HEK293 (cell line): ENCODE measurements at regions not wholly inside any gene's neighbourhood (a gene's known extent, or its start where the extent isn't known, plus 50 kb on each side); places are given as distances from the start of the nearest gene placed in this dataset.

Experiments
- CTCF ChIA-PET: fragments of 350-600 bp; formaldehyde crosslinking; extraction: SDS; loops from one replicate; lab custom pipeline; 2021; ENCODE audit warnings: antibody characterized with exemption; lab: Yijun Ruan, JAX
- POLR2A ChIA-PET: fragments of 300-600 bp; formaldehyde crosslinking; extraction: SDS; loops from one replicate; lab custom pipeline; 2020; ENCODE audit warnings: antibody characterized with exemption, inconsistent platforms; lab: Yijun Ruan, JAX
- H3K27ac ChIP-seq: fragments of 200-500 bp; sonication (Bioruptor generic); 2 replicates; pipeline ENCODE4 v1.5.1; 2014; ENCODE audit warnings: low read depth, low read length, control low read depth, inconsistent platforms; ENCODE audit errors: extremely low read depth
- H3K36me3 ChIP-seq, 2 experiments: fragments of 200-500 bp in 1 of 2; sonication (Bioruptor generic) in 1 of 2; 1 replicate in 1 of 2; 2 replicates in 1 of 2; pipeline ENCODE4 v1.5.1; 2014 to 2017; ENCODE audit warnings: inconsistent platforms in 2 of 2, low read length in 2 of 2; ENCODE audit not compliant: control insufficient read depth in 2 of 2, insufficient read depth in 1 of 2
- H3K4me1 ChIP-seq: fragments of 200-500 bp; sonication (Bioruptor generic); 2 replicates; pipeline ENCODE4 v1.5.1; 2014; ENCODE audit warnings: mild to moderate bottlenecking, low read length, inconsistent platforms; ENCODE audit not compliant: control insufficient read depth, insufficient read depth
- H3K4me3 ChIP-seq: 2 replicates; pipeline ENCODE4 v1.5.1; 2011; ENCODE audit warnings: low read depth, mild to moderate bottlenecking, control low read depth, low read length, moderate library complexity
- H3K9me3 ChIP-seq: fragments of 200-500 bp; sonication (Bioruptor generic); 2 replicates; pipeline ENCODE4 v1.5.1; 2014; ENCODE audit warnings: low read depth, low read length, inconsistent platforms; ENCODE audit not compliant: control insufficient read depth, insufficient read depth
- PRDM10 ChIP-seq: fragments of 450-650 bp; formaldehyde crosslinking; IDR thresholded peaks from 2 replicates; pipeline ENCODE4 v1.5.1; 2016; ENCODE audit warnings: missing biosample characterization, missing genetic modification characterization
- ZBTB1 ChIP-seq: fragments of 450-650 bp; formaldehyde crosslinking; IDR thresholded peaks from 2 replicates; pipeline ENCODE4 v1.5.1; 2016; ENCODE audit warnings: missing biosample characterization, missing genetic modification characterization
- ZNF146 ChIP-seq: fragments of 450-650 bp; formaldehyde crosslinking; IDR thresholded peaks from 2 replicates; pipeline ENCODE4 v1.5.1; 2016; ENCODE audit warnings: missing biosample characterization, missing genetic modification characterization
- ZNF169 ChIP-seq: fragments of 450-650 bp; formaldehyde crosslinking; IDR thresholded peaks from 2 replicates; pipeline ENCODE4 v1.5.1; 2016; ENCODE audit warnings: missing biosample characterization, missing genetic modification characterization
- ZNF184 ChIP-seq: fragments of 450-650 bp; IDR thresholded peaks from 2 replicates; pipeline ENCODE4 v1.5.1; 2018; ENCODE audit warnings: missing biosample characterization, mild to moderate bottlenecking, missing genetic modification characterization
- ZNF221 ChIP-seq: fragments of 450-650 bp; formaldehyde crosslinking; IDR thresholded peaks from 2 replicates; pipeline ENCODE4 v1.5.1; 2017; ENCODE audit warnings: missing biosample characterization, missing genetic modification characterization, borderline replicate concordance
- ZNF248 ChIP-seq: fragments of 450-650 bp; formaldehyde crosslinking; IDR thresholded peaks from 2 replicates; pipeline ENCODE4 v1.5.1; 2017; ENCODE audit warnings: missing biosample characterization, missing genetic modification characterization
- ZNF426 ChIP-seq: fragments of 450-650 bp; formaldehyde crosslinking; IDR thresholded peaks from 2 replicates; pipeline ENCODE4 v1.5.1; 2017; ENCODE audit warnings: missing biosample characterization, missing genetic modification characterization, mild to moderate bottlenecking, inconsistent platforms, moderate library complexity
- ZNF473 ChIP-seq: fragments of 450-650 bp; formaldehyde crosslinking; IDR thresholded peaks from 2 replicates; pipeline ENCODE4 v1.5.1; 2017; ENCODE audit warnings: missing biosample characterization, missing genetic modification characterization
- ZNF530 ChIP-seq: fragments of 450-650 bp; formaldehyde crosslinking; IDR thresholded peaks from 2 replicates; pipeline ENCODE4 v1.5.1; 2016; ENCODE audit warnings: low read depth, missing biosample characterization, missing genetic modification characterization
- ZNF549 ChIP-seq: fragments of 450-650 bp; IDR thresholded peaks from 2 replicates; pipeline ENCODE4 v1.5.1; 2018; ENCODE audit warnings: missing biosample characterization, missing genetic modification characterization, mild to moderate bottlenecking, inconsistent platforms, moderate library complexity
- ZNF596 ChIP-seq: fragments of 450-650 bp; IDR thresholded peaks from 2 replicates; pipeline ENCODE4 v1.5.0; 2018; ENCODE audit warnings: missing biosample characterization, mild to moderate bottlenecking, missing genetic modification characterization, moderate library complexity
- ZNF654 ChIP-seq: fragments of 450-650 bp; formaldehyde crosslinking; IDR thresholded peaks from 2 replicates; pipeline ENCODE4 v1.5.1; 2016; ENCODE audit warnings: low read depth, missing biosample characterization, missing genetic modification characterization
- ZNF785 ChIP-seq: fragments of 450-650 bp; formaldehyde crosslinking; IDR thresholded peaks from 2 replicates; pipeline ENCODE4 v1.5.1; 2016; ENCODE audit warnings: missing biosample characterization, missing genetic modification characterization
- ZXDB ChIP-seq: fragments of 450-650 bp; formaldehyde crosslinking; IDR thresholded peaks from 2 replicates; pipeline ENCODE4 v1.5.1; 2016; ENCODE audit warnings: missing biosample characterization, missing genetic modification characterization
- TF ChIP-seq, protein P1 (sequence below): fragments of 450-650 bp; formaldehyde crosslinking; IDR thresholded peaks from 2 replicates; pipeline ENCODE4 v1.5.1; 2016; ENCODE audit warnings: missing biosample characterization, missing genetic modification characterization

DNA sequence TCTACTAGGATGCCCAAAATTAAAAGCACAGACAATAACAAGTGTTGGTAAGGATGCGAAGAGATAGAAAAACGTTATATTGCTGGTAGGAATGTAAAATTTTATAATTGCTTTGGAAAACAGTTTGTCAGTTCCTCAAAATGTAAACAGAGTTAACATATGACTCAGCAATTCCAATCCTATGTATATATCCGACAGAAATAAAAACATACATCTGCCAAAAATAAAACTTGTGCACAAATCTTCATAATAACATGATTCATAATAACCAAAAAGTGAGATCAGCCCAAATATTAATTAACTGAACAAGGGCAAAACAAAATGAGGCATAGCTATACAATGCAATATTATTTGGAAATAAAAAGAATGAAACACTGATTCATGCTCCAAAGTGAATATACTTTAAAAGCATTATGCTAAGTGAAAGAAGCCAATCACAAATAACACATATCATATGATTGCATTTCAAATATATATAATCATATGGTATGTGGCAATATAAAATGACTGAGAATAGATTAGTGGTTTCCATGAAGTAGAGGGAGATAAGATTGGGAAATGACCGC, 609.3 kb downstream of the IGSF11 start:
- TF ChIP-seq PRDM10 (no peak), ZNF549 (tag by site-specific recombination) (no peak)
- TF ChIP-seq, all 188 proteins: peak for 0

GRCh38 chr3:118433825-118434224, 600.8 kb downstream of the IGSF11 start:
- Histone ChIP-seq H3K9me3 (no peaks in the 10 kb centered on the region), H3K4me1 (no peaks in the 10 kb centered on the region), H3K27ac (no peak overlapping the region), H3K36me3 (no peaks in the 10 kb centered on the region), H3K4me3 (no peak overlapping the region)
- TF ChIP-seq ZNF785 (tag by site-specific recombination) (no peak), ZNF530 (tag by site-specific recombination) (no peak), ZNF221 (tag by site-specific recombination) (no peak), ZXDB (tag by site-specific recombination) (no peak), ZNF169 (tag by site-specific recombination) (no peak), ZNF426 (tag by site-specific recombination) (no peak), ZNF146 (tag by site-specific recombination) (no peak), ZNF184 (tag by site-specific recombination) (no peak)
- TF ChIP-seq, protein P1, sequence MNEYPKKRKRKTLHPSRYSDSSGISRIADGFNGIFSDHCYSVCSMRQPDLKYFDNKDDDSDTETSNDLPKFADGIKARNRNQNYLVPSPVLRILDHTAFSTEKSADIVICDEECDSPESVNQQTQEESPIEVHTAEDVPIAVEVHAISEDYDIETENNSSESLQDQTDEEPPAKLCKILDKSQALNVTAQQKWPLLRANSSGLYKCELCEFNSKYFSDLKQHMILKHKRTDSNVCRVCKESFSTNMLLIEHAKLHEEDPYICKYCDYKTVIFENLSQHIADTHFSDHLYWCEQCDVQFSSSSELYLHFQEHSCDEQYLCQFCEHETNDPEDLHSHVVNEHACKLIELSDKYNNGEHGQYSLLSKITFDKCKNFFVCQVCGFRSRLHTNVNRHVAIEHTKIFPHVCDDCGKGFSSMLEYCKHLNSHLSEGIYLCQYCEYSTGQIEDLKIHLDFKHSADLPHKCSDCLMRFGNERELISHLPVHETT (tag by site-specific recombination), result no peak
- CTCF ChIA-PET, result no interaction called here
- POLR2A ChIA-PET, result no interaction called here

More for the DNA sequence above, 609.3 kb downstream of the IGSF11 start:
- ChIA-PET CTCF (no interaction called here), POLR2A (no interaction called here)
- H3K4me1 ChIP-seq, result no peaks in the 10 kb centered on the region
- no peak overlapping the region for H3K27ac ChIP-seq
- no peaks in the 10 kb centered on the region for H3K9me3 ChIP-seq
- H3K4me3 ChIP-seq, result no peak overlapping the region
- H3K36me3 ChIP-seq, result no peaks in the 10 kb centered on the region

DNA sequence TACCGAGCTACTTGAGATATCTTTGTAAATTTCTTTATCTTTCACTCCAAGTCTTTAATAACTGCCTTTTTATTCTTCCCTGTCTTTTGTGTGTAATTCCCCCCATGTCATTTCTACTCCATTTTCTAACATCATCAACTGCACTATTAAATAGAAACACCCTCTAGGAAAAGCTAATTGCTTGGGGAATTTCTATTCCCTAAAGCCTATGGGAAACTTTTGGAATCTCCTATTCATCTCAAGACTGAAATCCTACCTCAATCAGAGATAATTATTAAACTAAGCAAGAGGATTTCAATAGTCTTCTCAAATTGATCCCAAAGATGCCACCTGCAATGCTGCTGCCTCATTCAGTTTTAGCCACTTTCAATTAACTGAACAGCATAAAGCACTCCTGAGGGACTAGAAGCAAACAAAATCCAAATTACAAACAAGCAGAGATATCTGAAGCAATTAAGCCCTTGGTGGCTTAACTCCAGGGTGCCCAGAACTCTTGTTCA, 598.7 kb downstream of the IGSF11 start:
- H3K9me3 ChIP-seq, result no peaks in the 10 kb centered on the region
- H3K4me3 ChIP-seq, result no peak overlapping the region
- CTCF ChIA-PET, result no interaction called here
- H3K4me1 ChIP-seq, result no peaks in the 10 kb centered on the region
- TF ChIP-seq ZNF146 (tag by site-specific recombination) (no peak), ZNF473 (tag by site-specific recombination) (no peak), ZNF654 (tag by site-specific recombination) (no peak), ZNF248 (tag by site-specific recombination) (no peak), ZNF596 (tag by site-specific recombination) (no peak), ZBTB1 (tag by site-specific recombination) (no peak)
- POLR2A ChIA-PET, result no interaction called here
- no peaks in the 10 kb centered on the region for H3K36me3 ChIP-seq
- H3K27ac ChIP-seq, result no peak overlapping the region
